Dermis microvascular lymphatic vessel endothelial cell (primary cell): ENCODE measurements at regions not wholly inside any gene's neighbourhood (a gene's known extent, or its start where the extent isn't known, plus 50 kb on each side); places are given as distances from the start of the nearest gene placed in this dataset.
A peak's percentile ranks its signal among the peaks of the same experiment; 100 is the strongest.

Experiments used
- DNase-seq, 2 donors: peaks; one replicate each; pipeline versions ENCODE4 v3.0.0 to v3.0.0-alpha.2; 2010; ENCODE audit warnings: low read depth in 2 of 2

- peak in 1 of 2 donors; percentile 76 for DNase-seq
Observed at GRCh38 chr6:138692058-138692977, 81.3 kb upstream of the CCDC28A start.

DNA sequence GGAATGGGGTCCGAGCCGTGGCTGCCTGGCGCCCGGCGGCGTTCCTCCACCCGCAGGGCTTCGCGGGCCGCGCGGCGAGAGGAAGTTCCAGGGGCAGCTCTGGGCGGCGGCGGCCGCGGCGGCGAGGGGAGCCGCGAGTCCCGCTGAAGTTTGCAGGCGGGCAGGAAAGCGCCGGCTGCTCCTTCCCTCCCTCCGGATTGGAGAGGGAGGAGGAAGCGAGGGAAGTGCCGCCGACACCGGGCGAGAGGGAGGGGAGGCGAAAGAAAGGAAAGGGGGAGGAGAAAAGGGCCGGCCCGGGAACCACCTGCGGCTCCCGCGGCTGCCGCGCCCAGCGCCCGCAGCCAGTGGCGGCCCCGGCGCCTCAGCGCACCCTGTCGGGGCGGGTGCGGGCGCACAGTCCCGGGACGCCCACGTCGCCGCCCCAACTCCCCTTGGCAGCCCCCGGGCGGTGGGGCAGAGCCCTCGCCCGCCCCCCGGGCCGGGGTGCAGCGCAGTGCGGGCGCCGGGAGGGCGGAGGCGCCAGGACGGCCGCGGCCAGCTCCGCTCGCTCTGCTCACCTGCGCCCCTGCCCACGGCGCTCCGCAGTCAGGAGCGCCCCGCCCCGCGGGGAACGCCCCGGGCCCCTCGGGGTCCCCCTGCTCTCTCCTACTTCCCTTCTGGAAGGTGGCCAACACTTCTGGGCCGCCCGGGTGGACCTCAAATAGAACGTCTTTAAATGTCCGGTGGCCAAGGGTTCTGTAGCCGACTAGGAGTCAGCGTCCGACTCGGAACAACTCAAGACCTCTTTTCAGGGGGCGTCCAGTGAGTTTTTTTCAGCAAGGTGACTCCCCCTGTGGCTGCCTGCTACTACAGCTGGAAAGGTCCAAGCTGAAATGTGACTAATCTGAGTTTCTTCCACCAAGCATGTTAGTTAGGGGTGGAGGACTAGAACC is 80.3 kb upstream of the CCDC28A start:
- DNase-seq, result peak; percentile 51 to 82

DNA sequence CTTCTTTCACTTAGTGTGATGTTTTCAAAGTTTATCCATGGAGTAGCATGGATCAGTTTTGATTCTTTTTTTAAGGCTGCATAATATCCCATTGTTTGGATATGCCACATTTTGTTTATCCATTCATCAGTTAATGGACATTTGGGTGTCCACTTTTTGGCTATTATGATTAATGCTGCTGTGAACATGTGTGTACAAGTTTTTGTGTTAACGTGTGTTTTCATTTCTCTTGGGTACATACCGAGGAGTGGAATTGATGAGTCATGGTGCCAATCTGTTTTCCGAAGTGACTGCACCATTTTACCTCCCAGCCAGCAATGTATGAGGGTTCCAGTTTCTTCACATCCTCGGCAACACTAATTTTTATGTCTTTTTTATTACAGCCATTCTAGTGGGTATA is 78.4 kb upstream of the CCDC28A start:
- peak in 1 of 2 donors; percentile 23 for DNase-seq

DNA sequence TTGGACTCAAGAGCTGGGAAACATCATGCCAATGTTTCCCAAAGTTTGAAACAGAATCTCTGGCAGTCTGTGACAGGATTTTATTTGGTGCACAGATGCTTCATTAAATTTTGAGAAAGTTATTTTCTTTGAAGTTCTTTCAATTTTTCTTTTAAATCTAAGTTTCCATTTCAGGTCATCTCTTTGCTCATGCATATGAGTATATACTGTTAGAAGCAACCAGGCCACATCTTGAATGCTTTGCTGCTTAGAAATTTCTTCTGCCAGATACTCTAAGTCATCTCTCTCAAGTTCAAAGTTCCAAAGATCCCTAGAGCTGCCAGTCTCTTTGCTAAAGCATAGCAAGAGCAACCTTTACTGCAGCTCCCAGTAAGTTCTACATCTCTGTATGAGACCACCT is 59.1 kb upstream of the CCDC28A start:
- no peak for DNase-seq

GRCh38 chr6:138716013-138716412 is 57.6 kb upstream of the CCDC28A start:
- DNase-seq, result no peak

- no peak for DNase-seq
Observed at GRCh38 chr6:138716971-138717665, 56.5 kb upstream of the CCDC28A start.

DNA sequence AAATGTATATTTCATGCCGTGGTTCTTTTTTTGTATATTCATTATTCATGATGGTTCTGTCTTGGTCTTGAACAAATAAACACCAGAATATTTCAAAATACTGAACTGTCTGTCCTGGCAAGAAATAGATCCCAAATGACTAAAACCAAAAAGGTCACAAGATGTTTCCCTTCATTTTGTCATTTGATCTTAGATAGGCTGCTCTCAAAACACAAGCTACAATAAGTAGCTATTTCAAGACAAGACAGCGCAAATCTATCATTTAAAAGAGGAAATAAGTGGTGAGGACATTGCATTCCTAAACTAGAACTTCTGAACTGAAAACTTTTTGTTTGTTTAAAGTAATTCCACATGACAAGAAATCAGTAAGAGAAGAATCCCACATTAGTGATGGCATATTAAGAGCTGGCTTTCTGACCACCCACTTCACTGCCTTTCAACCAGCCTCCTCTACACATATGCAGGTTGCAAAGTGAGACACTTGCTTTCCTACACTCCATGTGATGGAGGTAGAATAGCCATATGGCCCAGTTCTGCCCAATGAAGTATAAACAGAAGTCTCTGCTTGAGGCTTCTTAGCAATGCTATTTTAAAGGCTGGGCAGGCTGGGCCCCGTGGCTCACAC is 54.4 kb upstream of the CCDC28A start:
- DNase-seq, result peak in 1 of 2 donors; percentile 67

DNA sequence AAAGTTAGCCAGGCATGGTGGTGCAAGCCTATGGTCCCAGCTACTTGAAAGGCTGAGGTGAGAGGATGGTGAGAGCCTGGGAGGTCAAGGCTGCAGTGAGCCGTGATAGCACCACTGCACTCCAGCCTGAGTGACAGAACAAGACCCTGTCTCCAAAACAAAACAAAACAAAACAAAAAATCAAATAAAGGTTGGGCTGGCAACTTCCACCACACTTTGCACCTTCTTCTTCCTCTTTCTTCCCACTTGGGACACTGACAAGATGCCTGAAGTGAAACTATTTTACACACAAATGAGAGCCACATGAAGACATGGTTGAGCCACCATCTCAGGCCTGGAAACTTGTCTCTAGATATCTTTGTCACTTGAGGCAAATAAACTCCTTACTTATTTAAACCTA is 53.8 kb upstream of the CCDC28A start:
- DNase-seq, result no peak

- DNase-seq, result peak in 1 of 2 donors; percentile 67
Observed at GRCh38 chr6:138722425-138723371, 50.9 kb upstream of the CCDC28A start.
